ENCODE measurements at regions not wholly inside any gene's neighbourhood (a gene's known extent, or its start where the extent isn't known, plus 50 kb on each side); places are given as distances from the start of the nearest gene placed in this dataset.

GRCh38 chr11:112596324-112596723 is 335.7 kb upstream of the PLET1 start:
- Histone ChIP-seq H3K27ac (ENCODE audit: extremely low read length, insufficient read depth, low read length) (no peak overlapping the region), H3K4me3 (replicated peaks in 1 of 3; ENCODE audit: insufficient read depth in 1 of 3, low read depth in 2 of 3, low read length in 3 of 3) (no peak overlapping the region), H3K79me2 (ENCODE audit: insufficient read depth, low read length) (no peaks in the 10 kb centered on the region), H3K36me3 (replicated peaks in 1 of 2; ENCODE audit: control insufficient read depth in 1 of 2, insufficient read depth in 2 of 2, low read length in 2 of 2) (no peaks in the 10 kb centered on the region), H3K27me3 (ENCODE audit: control insufficient read depth in 1 of 2, insufficient read depth in 2 of 2, low read length in 2 of 2) (no peaks in the 10 kb centered on the region; a peak in 1 of 5 replicates), H4K20me1 (ENCODE audit: insufficient read depth, low read length) (no peaks in the 10 kb centered on the region), H2AFZ (ENCODE audit: low read length) (no peak overlapping the region), H3K9ac (ENCODE audit: insufficient read depth, low read depth, low read length) (no peak overlapping the region), H3K9me3 (ENCODE audit: low read length) (no peaks in the 10 kb centered on the region), H3K4me1 (ENCODE audit: insufficient read depth, low read length) (no peaks in the 10 kb centered on the region), H3K4me2 (ENCODE audit: low read depth, low read length) (no peak overlapping the region)
- intact Hi-C loops (cut with micrococcal nuclease; ENCODE audit: unreplicated experiment), result no loop called here
- ChIA-PET CTCF (ENCODE audit: low intra/inter-chr PET ratio, low total read pairs) (no interaction called here), POLR2A (no interaction called here)
- TF ChIP-seq DMAP1 (CRISPR knock-in tag; IDR thresholded peaks at IDR 0.05) (no peak), NCOA5 (CRISPR knock-in tag; IDR thresholded peaks at IDR 0.05) (no peak), GZF1 (CRISPR knock-in tag; IDR thresholded peaks at IDR 0.05) (no peak), ZNF616 (CRISPR knock-in tag; IDR thresholded peaks at IDR 0.05; ENCODE audit: low read depth) (no peak), EED (CRISPR knock-in tag; IDR thresholded peaks at IDR 0.05) (no peak), PHF5A (CRISPR knock-in tag; IDR thresholded peaks at IDR 0.05; ENCODE audit: low read depth, unreplicated experiment) (no peak), ZEB1 (IDR thresholded peaks at IDR 0.05; ENCODE audit: insufficient replicate concordance, low read depth) (no peak), ZSCAN5A (CRISPR knock-in tag; IDR thresholded peaks at IDR 0.05; ENCODE audit: borderline replicate concordance) (no peak), ETV6 (CRISPR knock-in tag; conservative IDR thresholded peaks at IDR 0.05) (no peak), TCF7L2 (IDR thresholded peaks at IDR 0.05; ENCODE audit: low read depth, low read length) (no peak), ELF1 (CRISPR knock-in tag; IDR thresholded peaks at IDR 0.05) (no peak), ZNF574 (CRISPR knock-in tag; IDR thresholded peaks at IDR 0.05) (no peak), KLF11 (CRISPR knock-in tag; IDR thresholded peaks at IDR 0.05) (no peak), ZBTB34 (CRISPR knock-in tag; IDR thresholded peaks at IDR 0.05) (no peak), ZNF335 (CRISPR knock-in tag; IDR thresholded peaks at IDR 0.05) (no peak), CERS6 (CRISPR knock-in tag; IDR thresholded peaks at IDR 0.05) (no peak), TP53 (CRISPR knock-in tag; conservative IDR thresholded peaks at IDR 0.05) (no peak), HDAC2 (CRISPR knock-in tag; IDR thresholded peaks at IDR 0.05) (no peak)
- no TSS peak for BruUV-seq (replicated peaks)
- no peak for ATAC-seq
- in situ Hi-C loops (cut with HindIII; ENCODE audit: extremely low pct_ligation_motif_present, low pct_unique_long_range_greater_than_20kb), result no loop called here
- DNase-seq (ENCODE audit: low spot score), result no peak
- no peak for FAIRE-seq

Measured in HepG2 (cell line).